ENCODE measurements at regions not wholly inside any gene's neighbourhood (a gene's known extent, or its start where the extent isn't known, plus 50 kb on each side); places are given as distances from the start of the nearest gene placed in this dataset.
"Not testable (repeated sequence)": the region's sequence is repeated elsewhere in the genome, so short reads cannot be mapped to it uniquely, and the experiment has no call there.

DNA sequence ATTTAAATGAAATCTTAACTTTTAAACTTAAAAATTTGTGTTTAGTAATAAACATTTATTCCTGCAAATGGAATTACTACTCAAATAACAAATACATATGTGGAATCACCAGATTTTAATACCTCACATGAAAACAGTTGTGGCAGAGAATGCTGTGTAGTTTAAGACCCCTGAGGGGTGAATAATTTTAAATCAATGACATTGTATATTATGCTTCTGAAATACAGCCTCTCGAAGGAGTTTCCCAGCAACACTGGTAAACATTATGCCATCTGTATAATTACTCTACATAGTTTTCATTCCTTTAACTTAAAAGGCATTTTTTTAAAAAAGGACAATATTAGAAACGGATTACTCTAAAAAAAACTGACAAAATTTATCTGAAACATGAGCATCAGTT lies 2313.3 kb downstream of the ARAP2 start:
- DNase-seq, result no peak

DNA sequence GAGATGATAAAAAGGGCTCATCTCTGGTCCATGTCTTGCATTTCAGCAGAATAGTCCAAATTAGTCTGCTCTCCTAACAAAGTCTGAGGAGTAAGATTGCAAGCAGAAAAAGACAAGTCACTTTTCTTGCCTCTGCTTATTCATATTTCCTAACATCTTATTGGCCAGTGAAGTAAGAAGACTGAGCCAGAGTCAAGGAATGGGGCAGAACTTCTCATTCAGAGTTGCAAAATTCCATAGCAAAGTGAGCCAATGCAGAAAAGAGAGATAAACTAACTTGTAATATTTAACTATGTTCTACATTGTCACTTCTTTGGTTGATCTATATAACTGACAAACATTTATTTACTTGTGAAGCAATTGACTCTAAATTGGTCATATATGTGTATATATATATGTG lies 2304.0 kb downstream of the ARAP2 start:
- DNase-seq, result no peak

DNA sequence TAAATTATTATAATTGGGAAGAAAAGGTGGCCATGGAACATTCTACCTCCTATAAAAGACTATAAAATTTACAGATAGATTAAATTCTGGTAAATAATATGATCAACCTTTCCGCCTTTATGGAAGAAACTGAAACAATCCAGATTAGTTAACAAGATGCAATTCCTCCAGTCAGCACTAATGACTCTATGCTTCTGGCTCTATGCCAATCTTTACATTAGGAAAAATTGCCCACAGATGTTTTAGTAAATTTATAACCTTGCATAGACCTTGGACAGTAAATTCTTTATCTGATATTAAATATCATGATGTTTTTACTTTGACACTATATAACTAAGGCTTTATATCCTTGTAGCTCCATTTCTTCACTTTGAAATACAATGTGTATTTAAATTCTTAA lies 2302.5 kb downstream of the ARAP2 start:
- DNase-seq, result no peak

DNA sequence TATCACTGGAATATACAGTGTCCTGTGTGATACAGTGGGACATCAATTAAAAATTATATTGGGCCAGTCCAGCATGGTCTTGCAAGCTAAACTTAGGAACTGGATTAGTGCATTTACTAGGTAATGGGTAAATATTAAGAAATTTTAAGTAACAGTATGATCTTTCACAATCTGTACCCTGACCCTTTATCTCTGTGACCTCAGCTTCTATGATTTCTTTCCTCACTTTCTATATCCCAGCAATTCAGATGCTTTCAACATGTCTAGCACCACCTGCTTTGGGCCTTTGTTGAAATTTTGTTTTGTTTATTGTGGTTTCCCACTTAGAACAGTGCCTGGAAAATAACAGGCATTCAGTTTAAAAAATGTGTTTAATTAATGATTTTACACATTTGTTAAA lies 2295.4 kb downstream of the ARAP2 start:
- DNase-seq, result no peak

DNA sequence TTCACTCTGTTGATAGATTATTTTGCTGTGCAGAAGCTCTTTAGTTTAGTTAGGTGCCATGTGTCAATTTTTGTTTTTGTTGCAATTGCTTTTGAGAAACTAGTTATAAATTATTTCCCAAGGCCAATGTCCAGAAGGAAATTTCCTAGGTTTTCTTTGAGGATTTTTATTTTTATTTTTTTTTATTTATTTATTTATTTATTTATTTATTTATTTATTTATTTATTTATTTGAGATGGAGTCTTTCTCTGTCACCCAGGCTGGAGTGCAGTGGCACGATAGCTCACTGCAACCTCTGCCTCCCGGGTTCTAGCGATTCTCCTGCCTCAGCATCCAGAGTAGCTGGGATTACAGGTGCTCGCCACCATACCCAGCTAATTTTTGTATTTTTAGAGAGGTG lies 2290.5 kb downstream of the ARAP2 start:
- DNase-seq, result not testable (repeated sequence)

DNA sequence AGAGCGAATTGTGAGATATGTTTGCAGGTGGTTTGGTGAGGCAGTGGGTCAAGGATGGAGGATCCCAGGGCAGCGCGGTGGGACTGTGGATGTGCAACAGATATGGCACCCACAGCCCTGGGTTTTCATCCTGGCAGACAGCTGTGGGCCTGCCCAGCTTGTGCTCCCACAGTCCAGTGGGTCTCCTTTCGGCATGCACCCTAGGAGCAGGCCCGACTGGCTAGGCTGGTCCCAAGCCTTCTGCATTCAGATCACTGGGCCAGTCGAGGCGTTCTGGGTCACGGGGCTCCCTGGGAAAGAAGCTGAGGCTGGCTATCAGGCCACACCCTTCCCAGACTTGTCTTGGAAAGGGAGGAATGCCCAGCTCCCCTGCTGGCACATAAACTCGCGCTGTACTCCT lies 2289.6 kb downstream of the ARAP2 start:
- no peak for DNase-seq

DNA sequence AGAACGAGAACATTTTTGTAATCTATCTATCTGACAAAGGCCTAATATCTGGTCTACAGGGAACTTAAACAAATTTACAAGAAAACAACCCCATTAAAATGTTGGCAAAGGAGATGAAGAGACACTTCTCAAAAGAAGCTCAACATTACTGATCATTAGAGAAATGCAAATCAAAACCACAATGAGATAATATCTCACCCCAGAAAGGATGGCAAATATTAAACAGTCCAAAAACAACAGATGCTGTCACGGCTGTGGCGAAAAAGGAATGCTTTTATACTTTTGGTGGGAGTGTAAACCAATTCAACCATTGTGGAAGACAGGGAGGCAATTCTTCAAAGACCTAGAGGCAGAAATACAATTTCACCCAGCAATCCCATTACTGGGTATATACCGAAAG lies 2284.8 kb downstream of the ARAP2 start:
- DNase-seq, result no peak

DNA sequence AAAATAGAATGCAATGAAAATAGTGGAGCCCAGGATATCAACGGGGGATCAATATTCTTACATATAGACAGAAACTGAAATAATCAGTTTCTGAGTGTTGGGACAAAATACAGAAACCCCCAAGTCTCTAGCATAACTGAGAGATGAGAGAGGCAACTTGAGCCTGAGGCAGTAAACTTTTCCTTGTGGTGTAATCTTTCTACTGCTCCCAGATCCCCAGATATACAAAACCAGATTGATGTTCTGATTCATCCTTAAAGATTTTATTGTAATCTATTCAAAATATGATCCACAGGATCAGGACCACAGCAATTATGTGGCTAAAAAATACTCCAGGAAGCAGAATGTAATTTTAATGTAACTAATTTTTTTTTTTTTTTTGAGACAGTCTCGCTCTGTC lies 2282.6 kb downstream of the ARAP2 start:
- DNase-seq, result no peak

DNA sequence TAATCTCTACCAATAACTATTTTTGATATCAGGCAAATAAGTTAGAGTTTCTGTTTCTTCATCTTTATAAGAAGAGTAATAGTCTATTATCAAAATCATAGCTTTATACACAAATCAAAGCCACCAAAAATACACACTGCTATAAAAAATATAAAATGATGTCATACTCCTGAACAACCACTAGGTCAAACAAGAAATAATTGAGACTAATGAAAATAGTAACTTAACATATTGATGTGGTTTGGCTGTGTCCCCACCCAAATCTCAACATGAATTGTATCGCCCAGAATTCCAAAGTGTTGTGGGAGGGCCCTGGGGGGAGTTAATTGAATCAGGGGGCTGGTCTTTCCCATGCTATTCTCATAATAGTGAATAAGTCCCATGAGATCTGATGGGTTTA lies 2277.5 kb downstream of the ARAP2 start:
- no peak for DNase-seq

DNA sequence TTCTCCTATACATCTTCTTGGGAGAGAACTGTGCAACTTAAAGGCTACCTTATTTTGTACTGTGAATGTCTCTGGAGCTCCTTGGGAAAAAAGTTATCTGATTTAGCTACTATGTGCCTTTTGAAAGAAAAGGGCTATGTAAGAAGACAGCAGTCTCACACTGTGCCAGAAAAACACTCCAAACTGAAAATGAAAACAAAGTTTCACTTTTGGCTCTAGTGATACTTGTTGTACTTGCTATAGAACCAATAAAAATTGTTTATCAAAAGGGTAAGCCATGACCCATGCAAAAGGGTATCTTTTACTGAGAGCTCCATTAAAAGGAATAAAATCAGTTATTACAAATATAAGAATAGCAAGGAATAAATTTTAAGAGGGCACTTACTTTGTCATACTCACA lies 2270.0 kb downstream of the ARAP2 start:
- DNase-seq, result no peak

DNA sequence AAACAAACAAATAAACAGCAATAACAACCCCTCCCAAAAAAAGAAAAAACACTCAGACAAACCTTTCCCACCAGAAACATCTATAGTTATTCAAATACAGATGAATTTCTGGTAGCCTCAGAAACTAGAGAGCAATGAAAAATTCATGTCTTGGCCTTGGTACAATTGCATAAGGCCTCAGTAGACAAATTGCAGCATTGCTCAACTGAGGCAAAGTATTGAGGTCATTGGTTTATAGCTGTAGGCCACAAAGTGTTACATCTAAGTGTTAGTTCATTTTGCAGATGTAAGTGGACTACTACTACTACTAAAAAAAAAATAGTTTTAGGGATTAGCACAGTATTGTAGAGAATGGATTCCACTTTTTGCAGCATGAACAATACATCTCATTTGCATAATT lies 2268.3 kb downstream of the ARAP2 start:
- DNase-seq, result no peak

DNA sequence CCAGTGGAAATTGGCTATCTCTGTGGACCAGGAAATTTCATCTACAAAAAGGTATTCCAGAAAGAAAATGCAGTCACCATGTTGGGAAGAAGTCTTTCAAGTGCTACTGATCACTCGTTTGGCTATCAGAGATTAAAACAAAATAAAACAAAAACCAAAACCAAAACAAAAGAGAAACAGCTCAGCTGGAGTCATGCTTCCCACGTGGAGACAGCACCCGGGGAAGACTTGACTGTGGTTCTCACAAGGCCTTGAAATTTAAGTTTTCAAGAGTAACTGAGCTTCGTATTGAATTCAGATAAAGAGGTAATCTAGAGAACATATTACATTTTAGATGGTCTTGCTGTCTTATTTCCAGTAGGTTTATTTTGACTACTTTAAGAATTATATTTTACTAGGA lies 2264.5 kb downstream of the ARAP2 start:
- DNase-seq, result peak; percentile 27

DNA sequence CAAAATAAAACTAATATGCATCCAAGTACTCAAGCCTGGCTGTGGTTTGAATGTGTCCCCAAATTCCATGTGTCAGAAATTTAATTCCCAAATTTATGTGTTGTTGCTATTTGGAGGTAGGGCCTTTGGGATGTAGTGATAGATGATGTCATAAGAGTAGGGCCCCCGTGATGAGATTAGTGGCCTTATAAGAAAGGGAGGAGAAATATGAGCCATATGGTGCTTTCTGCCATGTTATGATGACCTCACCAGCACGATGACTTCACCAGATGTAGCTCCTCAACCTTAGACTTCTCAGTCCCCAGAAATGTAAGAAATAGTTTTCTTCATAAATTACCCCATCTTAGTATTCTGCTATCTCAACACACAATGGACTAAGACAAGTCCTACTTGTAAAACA lies 2264.0 kb downstream of the ARAP2 start:
- no peak for DNase-seq

DNA sequence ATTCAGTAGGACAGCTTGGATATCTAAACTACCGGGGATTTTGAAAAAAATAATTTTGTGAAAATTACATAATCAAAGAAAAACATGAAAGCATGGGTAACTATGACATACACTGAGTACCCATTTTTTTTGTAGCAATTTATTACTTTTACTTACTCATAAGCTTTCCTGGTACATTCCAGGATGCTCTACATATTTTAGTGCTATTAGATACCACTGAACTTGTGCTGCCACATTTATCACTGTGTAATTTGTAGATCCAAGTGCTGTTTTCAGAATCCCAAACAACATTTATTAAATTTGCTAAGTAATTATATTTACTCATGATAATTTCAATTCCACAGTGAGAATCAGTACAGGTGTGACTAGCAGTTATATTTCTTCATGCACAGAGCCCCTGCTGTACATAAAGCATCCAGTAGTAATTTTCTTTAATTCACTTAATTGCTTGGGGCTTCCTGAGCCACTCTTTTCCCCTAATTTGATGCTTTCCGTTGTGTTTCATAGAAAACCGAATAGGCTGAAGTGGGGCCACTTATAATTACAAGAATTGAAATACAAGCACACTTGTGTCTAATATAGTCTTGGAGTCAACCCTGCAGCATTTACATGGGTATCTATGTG lies 2254.4 kb downstream of the ARAP2 start:
- no peak for DNase-seq

DNA sequence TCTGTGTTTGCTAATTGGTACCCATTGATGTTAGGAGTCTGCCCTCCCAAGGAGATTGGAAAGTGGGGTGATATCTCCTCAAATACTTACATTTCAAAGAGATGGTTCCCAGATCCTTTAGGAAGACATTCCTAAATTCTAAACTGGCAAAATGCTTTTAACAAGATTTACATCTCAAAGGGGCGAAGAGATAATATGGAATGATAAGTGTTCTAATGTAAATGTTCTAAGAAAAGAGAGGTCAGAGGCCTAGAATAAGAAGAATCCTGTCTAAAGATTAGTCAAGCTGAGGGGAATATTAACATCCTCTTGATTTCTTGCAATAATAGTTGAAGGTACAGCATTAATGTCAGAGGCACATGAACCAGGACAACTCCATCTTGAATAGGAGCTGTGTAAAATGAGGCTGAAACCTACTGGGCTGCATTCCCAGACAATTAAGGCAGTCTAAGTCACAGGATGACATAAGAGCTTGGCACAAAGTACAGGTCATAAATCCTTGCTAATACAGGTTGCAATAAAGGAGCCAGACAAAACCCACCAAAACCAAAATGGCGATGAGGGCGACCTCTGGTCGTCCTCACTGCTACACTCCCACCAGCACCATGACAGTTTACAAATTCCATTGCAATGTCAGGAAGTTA lies 2248.1 kb downstream of the ARAP2 start:
- DNase-seq, result no peak

DNA sequence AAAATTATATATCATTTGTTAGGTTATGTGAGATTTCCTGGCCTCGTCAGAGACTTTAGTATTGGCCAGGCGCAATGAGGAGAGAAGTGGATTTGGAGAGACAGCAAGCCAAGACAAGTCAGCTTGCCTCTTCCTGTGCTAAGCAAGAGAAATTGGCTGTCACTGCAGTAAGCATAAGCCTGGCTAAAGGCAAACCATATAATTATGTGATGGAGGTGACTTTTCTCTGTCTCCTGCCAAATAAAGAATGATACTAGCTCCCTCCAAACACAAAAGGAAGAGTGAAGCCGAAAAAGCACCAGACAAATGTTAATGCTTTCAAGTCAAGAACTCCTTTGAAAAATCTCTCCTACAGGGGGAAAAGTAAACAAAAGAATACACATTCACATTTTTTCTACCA lies 2246.0 kb downstream of the ARAP2 start:
- no peak for DNase-seq

DNA sequence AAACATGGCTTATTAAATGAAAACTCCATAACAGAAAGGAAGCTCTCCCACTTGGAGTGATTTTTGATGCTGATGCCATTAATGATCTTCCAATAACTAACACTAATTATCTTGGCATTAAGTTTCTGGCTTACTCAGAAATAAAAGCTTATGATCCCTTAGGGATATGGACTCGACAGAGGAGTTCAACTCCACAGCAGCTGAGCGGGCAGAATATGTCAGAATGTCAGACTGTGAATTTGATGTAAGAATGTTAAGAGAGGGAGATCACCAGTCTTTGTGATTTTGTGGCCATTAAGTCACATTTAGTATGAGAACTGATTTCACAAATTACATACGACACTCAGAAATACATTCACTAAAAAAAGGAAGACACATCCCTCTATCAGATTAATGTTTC lies 2244.0 kb downstream of the ARAP2 start:
- no peak for DNase-seq

DNA sequence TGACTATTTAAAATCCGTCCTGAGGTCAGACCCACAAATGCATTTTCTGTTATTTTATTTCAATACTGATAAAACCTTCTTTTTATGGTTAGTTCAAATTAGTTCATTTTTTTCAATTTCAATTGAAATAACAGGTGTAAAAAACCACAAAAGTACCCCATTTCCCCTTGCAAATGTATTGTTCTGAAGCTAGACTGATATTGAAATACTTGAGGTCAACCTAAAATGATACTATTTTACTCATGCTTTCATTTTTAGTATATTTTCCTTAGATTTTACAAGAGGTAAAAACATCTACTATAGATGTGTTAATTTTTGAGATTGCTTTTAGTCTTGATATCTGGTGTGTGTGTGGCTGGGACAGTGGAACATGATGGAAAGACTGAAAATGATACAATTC lies 2237.8 kb downstream of the ARAP2 start:
- DNase-seq, result not testable (repeated sequence)

DNA sequence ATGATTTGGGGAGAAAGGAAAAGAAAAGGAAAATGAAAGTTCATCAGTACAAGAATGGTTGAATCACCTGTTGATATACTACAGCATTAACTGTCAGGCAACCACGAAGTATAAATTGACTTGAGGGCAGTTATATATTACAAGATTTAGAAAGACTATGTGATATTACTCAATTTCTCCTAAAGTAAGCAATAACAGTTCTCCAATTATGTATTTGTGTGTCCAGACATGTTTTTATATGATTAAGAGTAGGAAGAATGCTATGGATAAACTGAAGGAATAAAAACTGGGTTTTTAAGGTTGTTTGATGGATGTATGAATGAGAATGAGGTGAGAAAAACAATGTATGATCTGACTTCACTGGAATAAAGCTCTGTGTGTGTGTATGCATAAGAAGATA lies 2234.4 kb downstream of the ARAP2 start:
- DNase-seq, result no peak

DNA sequence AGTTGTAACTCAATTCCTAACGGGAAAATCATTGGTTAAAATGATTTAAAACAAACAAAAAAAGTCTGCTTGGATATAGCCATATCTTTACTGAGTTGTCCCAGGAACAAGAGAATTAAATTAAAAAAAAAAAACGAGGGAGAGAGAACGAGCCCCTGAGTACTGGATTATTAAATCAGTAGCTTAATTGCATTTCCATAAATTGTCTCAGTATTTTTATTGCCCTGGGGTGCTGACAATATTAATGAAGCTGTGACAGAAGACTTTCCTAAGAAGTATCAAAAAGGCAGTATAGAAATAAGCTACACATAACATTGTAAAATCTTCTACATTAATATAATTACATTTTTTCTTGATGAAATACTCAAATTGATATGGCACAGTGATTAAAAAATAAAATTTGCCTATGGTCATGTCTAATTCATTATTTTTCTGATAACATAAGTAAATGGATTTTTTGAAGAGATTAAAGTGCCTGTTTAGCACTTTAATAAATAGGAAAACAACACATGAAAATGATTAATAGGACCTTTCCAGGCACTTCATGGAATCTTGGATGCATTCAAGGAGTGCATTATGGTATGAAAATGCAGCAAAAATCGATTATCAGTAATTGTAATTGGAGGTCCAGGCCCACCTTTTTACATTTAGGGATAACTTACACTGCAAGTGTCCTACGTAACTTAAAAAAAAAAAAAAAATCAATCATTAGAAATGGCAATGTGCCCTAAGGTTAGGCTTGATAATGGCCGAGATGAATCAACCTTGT lies 2233.4 kb downstream of the ARAP2 start:
- DNase-seq, result no peak

DNA sequence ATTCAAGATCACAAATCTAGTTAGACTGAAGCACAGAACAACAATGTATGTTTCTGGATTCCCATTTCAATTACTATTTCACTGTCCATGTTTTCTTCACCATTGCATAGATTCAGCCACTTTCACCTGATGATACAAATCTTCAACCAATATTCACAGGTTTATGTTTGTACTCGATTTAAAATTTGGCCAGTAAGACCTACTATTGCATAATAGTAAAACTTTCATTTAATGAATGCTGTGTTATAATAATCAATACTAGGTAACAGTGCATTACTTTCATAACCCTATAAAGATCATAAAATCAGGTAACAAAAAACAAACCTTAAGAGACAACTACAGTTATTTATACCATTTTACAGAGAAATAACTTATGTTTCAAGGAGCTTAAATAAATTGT lies 2209.1 kb downstream of the ARAP2 start:
- no peak for DNase-seq

DNA sequence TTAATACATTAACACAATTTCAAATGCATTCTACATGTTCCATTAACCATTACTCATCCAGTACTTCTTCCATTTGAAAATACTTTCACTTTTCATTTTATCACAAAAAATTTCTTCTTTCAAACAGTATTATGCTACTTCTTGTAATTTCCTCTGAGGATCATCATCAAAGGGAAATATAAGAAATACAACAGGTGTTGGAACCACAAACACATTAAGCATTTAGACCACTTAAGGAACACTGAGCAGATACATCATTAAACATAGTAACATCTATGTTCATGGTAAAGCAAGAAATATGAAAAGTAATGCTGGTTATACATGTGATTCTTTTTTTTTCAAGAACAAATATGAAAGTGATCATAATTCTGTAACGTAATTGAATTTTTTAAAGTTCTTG lies 2207.0 kb downstream of the ARAP2 start:
- DNase-seq, result no peak

DNA sequence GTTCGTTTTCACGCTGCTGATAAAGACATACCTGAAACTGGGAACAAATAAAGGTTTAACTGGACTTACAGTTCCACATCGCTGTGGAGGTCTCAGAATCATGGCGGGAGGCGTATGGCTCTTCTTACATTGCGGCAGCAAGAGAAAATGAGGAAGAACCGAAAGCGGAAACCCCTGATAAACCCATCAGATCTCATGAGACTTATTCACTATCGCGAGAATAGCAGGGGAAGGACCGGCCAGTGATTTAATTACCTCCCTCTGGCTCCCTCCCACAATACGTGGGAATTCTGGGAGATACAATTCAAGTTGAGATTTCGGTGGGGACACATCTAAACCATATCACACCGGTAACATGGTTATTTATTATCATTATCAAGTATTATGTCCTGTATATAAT lies 2204.5 kb downstream of the ARAP2 start:
- DNase-seq, result no peak

DNA sequence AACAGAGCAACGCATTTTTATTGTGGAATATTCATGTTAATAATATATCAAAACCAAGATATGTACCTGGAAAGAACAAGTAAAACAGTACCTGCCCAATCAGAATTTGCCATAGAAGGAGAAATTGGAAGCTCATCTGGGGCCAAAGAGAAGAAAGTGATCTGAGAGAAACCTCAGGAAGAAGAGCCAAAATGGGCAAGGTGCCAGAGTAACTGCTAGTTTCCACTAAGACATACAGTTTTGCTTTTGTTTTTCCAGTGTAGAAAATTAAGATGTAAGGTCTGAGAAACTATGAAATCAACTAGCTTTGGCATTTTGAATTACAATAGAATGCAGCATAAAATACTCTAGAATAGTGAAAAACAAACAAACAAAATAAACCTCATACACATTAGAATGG lies 2201.2 kb downstream of the ARAP2 start:
- no peak for DNase-seq

DNA sequence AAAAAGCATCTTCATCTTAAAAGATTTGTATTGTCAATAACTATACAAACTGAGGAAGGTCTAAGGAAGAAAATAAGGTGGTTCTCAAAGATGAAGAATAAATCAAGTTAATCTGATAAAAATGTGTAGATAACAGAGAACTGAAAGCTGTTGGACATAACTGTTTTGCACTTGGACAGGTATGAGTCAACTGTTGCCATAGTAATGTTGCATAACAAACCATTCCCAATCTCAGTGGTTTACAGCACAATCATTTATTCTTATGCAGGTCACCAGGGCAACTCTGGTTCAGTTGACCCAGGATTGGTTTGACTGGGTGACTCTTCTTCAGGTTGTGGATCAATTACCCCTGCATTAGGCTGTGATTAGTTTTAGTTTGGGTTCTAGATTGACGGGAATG lies 2197.7 kb downstream of the ARAP2 start:
- peak; percentile 13 for DNase-seq

Measured in NK-92 treated with Interleukin-12 subunit alpha and Interleukin-12 subunit beta, amount 100 ng/mL, for 24 hours (cell line).